ENCODE measurements at regions not wholly inside any gene's neighbourhood (a gene's known extent, or its start where the extent isn't known, plus 50 kb on each side); places are given as distances from the start of the nearest gene placed in this dataset.

DNA sequence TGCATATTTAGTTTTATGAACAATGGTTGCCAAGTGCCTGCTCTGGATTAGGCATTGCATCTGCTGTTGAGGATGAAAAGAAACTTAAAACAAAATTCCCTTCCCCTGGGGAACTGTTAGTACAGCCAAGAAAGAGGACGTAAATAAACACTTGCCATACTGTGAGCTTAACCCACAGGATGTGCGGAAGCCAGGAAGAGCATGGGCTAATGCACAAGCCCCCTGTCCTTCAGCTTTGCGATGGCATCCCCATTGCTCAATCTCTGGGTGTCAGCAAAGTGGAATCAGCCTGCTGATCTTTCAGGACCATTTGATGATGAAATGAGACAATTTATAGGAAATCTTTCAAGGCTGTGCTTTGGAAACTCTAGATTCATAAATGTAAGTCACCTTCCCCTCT is 399.9 kb upstream of the IGFBP3 start:
- Histone ChIP-seq H3K27me3 (ENCODE audit: insufficient read depth, poor library complexity, severe bottlenecking) (no peaks in the 10 kb centered on the region), H3K9me3 (ENCODE audit: severe bottlenecking) (no peaks in the 10 kb centered on the region), H3K36me3 (ENCODE audit: low read depth) (no peaks in the 10 kb centered on the region), H3K4me1 (ENCODE audit: insufficient read depth, poor library complexity, severe bottlenecking) (peaks cover 8% of the 10 kb centered on the region), H3K4me3 (ENCODE audit: severe bottlenecking) (no peak overlapping the region), H3K27ac (ENCODE audit: poor library complexity, severe bottlenecking) (peak overlapping the region; percentile 63)
- TF ChIP-seq CTCF (IDR thresholded peaks at IDR 0.05; ENCODE audit: poor library complexity, severe bottlenecking), result no peak
- ATAC-seq (ENCODE audit: low read depth) (no peak), DNase-seq (ENCODE audit: low spot score) (no peak)

GRCh38 chr7:46319841-46320240 is 398.8 kb upstream of the IGFBP3 start:
- ATAC-seq (ENCODE audit: low read depth), result no peak
- H3K27ac ChIP-seq (ENCODE audit: poor library complexity, severe bottlenecking), result no peak overlapping the region
- peaks cover 11% of the 10 kb centered on the region for H3K4me1 ChIP-seq (ENCODE audit: insufficient read depth, poor library complexity, severe bottlenecking)
- DNase-seq (ENCODE audit: low spot score), result no peak
- H3K9me3 ChIP-seq (ENCODE audit: severe bottlenecking), result no peaks in the 10 kb centered on the region
- no peaks in the 10 kb centered on the region for H3K27me3 ChIP-seq (ENCODE audit: insufficient read depth, poor library complexity, severe bottlenecking)
- H3K36me3 ChIP-seq (ENCODE audit: low read depth), result no peaks in the 10 kb centered on the region
- no peak overlapping the region for H3K4me3 ChIP-seq (ENCODE audit: severe bottlenecking)
- TF ChIP-seq CTCF (IDR thresholded peaks at IDR 0.05; ENCODE audit: poor library complexity, severe bottlenecking), result no peak

DNA sequence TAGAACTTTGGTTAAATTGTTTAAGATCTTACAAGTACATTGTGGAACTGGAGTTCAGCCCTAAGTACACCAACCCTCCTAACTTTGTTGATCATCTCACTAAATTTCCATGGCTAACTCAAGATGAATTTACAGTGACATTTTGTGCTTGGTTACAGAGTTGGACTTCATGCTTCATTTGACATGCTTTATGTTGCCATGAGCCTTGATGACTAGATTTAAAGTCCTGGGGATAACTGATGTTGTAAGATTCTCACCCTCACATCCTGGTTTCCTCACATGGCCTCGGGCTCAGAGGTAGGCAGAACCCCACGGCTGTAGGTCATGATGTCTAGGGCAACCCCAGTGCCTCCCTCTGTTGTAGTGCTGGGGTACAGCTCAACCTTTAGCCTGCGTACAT is 397.2 kb upstream of the IGFBP3 start:
- no peak overlapping the region for H3K27ac ChIP-seq (ENCODE audit: poor library complexity, severe bottlenecking)
- no peak overlapping the region for H3K4me3 ChIP-seq (ENCODE audit: severe bottlenecking)
- ATAC-seq (ENCODE audit: low read depth) (no peak), DNase-seq (ENCODE audit: low spot score) (no peak)
- peaks cover 11% of the 10 kb centered on the region for H3K4me1 ChIP-seq (ENCODE audit: insufficient read depth, poor library complexity, severe bottlenecking)
- no peaks in the 10 kb centered on the region for H3K36me3 ChIP-seq (ENCODE audit: low read depth)
- H3K9me3 ChIP-seq (ENCODE audit: severe bottlenecking), result no peaks in the 10 kb centered on the region
- no peaks in the 10 kb centered on the region for H3K27me3 ChIP-seq (ENCODE audit: insufficient read depth, poor library complexity, severe bottlenecking)
- TF ChIP-seq CTCF (IDR thresholded peaks at IDR 0.05; ENCODE audit: poor library complexity, severe bottlenecking), result no peak

DNA sequence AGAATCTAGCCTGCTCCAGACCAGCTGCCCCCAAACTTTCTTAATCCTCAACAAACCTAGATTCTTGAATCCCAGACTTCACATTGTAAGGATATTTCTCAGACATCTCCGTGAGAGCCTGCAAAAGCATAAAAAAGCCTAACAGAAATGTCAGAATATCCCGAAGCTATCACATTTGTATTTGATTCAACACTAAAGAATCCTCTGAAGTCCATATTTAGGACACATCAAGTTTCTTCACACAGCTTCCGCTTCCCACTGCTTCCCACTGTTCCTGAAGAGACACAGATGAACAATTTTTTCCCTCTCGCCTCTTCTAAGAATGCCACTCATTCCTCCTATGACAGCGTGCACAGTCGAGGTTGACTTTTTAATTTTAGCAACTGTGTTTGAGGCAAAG is 396.2 kb upstream of the IGFBP3 start:
- Histone ChIP-seq H3K4me1 (ENCODE audit: insufficient read depth, poor library complexity, severe bottlenecking) (peaks cover 11% of the 10 kb centered on the region), H3K27me3 (ENCODE audit: insufficient read depth, poor library complexity, severe bottlenecking) (no peaks in the 10 kb centered on the region), H3K27ac (ENCODE audit: poor library complexity, severe bottlenecking) (no peak overlapping the region), H3K36me3 (ENCODE audit: low read depth) (no peaks in the 10 kb centered on the region), H3K9me3 (ENCODE audit: severe bottlenecking) (no peaks in the 10 kb centered on the region), H3K4me3 (ENCODE audit: severe bottlenecking) (no peak overlapping the region)
- no peak for ATAC-seq (ENCODE audit: low read depth)
- TF ChIP-seq CTCF (IDR thresholded peaks at IDR 0.05; ENCODE audit: poor library complexity, severe bottlenecking), result no peak
- DNase-seq (ENCODE audit: low spot score), result no peak

GRCh38 chr7:46315891-46316290 is 394.8 kb upstream of the IGFBP3 start:
- TF ChIP-seq CTCF (IDR thresholded peaks at IDR 0.05; ENCODE audit: poor library complexity, severe bottlenecking), result no peak
- Histone ChIP-seq H3K36me3 (ENCODE audit: low read depth) (no peaks in the 10 kb centered on the region), H3K4me3 (ENCODE audit: severe bottlenecking) (no peak overlapping the region), H3K27ac (ENCODE audit: poor library complexity, severe bottlenecking) (no peak overlapping the region), H3K27me3 (ENCODE audit: insufficient read depth, poor library complexity, severe bottlenecking) (no peaks in the 10 kb centered on the region), H3K4me1 (ENCODE audit: insufficient read depth, poor library complexity, severe bottlenecking) (peaks cover 3% of the 10 kb centered on the region), H3K9me3 (ENCODE audit: severe bottlenecking) (no peaks in the 10 kb centered on the region)
- ATAC-seq (ENCODE audit: low read depth), result peak; percentile 68; the same call in 2 of the 3 replicates
- DNase-seq (ENCODE audit: low spot score), result no peak
